ENCODE measurements at regions not wholly inside any gene's neighbourhood (a gene's known extent, or its start where the extent isn't known, plus 50 kb on each side); places are given as distances from the start of the nearest gene placed in this dataset.

DNA sequence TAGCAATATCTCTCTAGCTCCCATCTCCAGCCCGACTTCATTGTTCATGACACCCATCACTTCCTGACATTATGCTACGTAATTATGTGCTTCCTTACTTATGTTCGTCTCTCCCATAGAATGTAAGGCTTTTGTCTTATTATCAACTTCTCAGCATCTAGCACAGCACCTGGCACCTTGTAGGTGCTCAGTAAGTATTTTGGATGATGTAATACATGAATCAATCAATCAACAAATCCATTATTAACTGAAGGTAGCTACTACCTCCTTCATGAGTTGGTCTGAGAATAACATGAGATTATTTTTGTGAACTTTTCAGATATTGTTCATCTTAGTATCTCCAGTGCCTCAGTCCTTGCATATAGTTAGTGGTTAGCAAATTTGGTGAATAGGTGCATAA is 109.3 kb downstream of the EN1 start:
- H3K9ac ChIP-seq: no peak overlapping the region
- Mint-ChIP-seq H3K4me3 (no peak overlapping the region), H3K27ac (no peak overlapping the region), H3K4me1 (peaks cover 6% of the 10 kb centered on the region), H3K27me3 (ENCODE audit: insufficient read depth, low read depth) (peaks cover 6% of the 10 kb centered on the region), H3K36me3 (no peaks in the 10 kb centered on the region), H3K9me3 (peaks cover 12% of the 10 kb centered on the region)
- no peak overlapping the region for H3K27ac ChIP-seq
- H3F3A ChIP-seq (ENCODE audit: low read depth): no peaks in the 10 kb centered on the region
- H3K36me3 ChIP-seq: no peaks in the 10 kb centered on the region
- H2AFZ ChIP-seq (replicated peaks): no peak overlapping the region
- no peak overlapping the region for H3K4me2 ChIP-seq
- no peaks in the 10 kb centered on the region for H3K4me1 ChIP-seq
- H3K4me3 ChIP-seq: no peak overlapping the region
- no peaks in the 10 kb centered on the region for H4K20me1 ChIP-seq (ENCODE audit: low read depth)
- H3K9me3 ChIP-seq (ENCODE audit: low read depth): no peaks in the 10 kb centered on the region
- no peaks in the 10 kb centered on the region for H3K27me3 ChIP-seq
- no peak for TF ChIP-seq EZH2 (IDR thresholded peaks at IDR 0.05)
- TF ChIP-seq EZH2phosphoT487 (IDR thresholded peaks at IDR 0.05): no peak
- TF ChIP-seq, protein P1, sequence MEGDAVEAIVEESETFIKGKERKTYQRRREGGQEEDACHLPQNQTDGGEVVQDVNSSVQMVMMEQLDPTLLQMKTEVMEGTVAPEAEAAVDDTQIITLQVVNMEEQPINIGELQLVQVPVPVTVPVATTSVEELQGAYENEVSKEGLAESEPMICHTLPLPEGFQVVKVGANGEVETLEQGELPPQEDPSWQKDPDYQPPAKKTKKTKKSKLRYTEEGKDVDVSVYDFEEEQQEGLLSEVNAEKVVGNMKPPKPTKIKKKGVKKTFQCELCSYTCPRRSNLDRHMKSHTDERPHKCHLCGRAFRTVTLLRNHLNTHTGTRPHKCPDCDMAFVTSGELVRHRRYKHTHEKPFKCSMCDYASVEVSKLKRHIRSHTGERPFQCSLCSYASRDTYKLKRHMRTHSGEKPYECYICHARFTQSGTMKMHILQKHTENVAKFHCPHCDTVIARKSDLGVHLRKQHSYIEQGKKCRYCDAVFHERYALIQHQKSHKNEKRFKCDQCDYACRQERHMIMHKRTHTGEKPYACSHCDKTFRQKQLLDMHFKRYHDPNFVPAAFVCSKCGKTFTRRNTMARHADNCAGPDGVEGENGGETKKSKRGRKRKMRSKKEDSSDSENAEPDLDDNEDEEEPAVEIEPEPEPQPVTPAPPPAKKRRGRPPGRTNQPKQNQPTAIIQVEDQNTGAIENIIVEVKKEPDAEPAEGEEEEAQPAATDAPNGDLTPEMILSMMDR (IDR thresholded peaks at IDR 0.05): no peak
- no peak for DNase-seq (ENCODE audit: low spot score)
- H3K79me2 ChIP-seq (ENCODE audit: low read depth): no peaks in the 10 kb centered on the region

DNA sequence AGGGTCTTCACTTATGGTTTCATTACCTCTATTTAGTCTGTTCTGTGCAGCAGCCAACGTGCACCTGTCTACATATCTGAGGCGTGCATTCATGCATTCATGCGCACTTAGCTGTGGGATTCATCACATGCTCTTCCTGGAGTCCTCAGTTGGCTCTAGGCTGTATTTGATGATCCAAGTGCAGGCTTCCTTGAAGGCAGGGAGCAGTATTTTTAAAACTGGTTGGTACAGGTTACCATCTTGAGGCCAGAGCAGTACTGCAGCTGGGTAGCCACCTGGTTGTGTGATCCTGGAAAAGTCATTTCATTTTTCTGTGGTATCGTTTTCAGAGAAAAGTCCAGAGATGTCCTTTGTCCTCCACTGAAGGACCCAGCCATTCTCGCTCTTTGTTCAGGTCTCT is 109.8 kb downstream of the EN1 start:
- no peak for DNase-seq (ENCODE audit: low spot score)
- no peak overlapping the region for H3K4me3 ChIP-seq
- no peaks in the 10 kb centered on the region for H3K36me3 Mint-ChIP-seq
- H3K27ac ChIP-seq: no peak overlapping the region
- no peak overlapping the region for H3K4me3 Mint-ChIP-seq
- H3K27ac Mint-ChIP-seq: no peak overlapping the region
- H3K79me2 ChIP-seq (ENCODE audit: low read depth): no peaks in the 10 kb centered on the region
- no peaks in the 10 kb centered on the region for H3K36me3 ChIP-seq
- H4K20me1 ChIP-seq (ENCODE audit: low read depth): no peaks in the 10 kb centered on the region
- H3K9me3 ChIP-seq (ENCODE audit: low read depth): no peaks in the 10 kb centered on the region
- no peak overlapping the region for H3K4me2 ChIP-seq
- no peak overlapping the region for H3K9ac ChIP-seq
- TF ChIP-seq EZH2phosphoT487 (IDR thresholded peaks at IDR 0.05): no peak
- TF ChIP-seq EZH2 (IDR thresholded peaks at IDR 0.05): no peak
- TF ChIP-seq, protein P1 (IDR thresholded peaks at IDR 0.05): no peak
- no peaks in the 10 kb centered on the region for H3K4me1 ChIP-seq
- peaks cover 10% of the 10 kb centered on the region for H3K9me3 Mint-ChIP-seq
- H2AFZ ChIP-seq (replicated peaks): no peak overlapping the region
- no peaks in the 10 kb centered on the region for H3F3A ChIP-seq (ENCODE audit: low read depth)
- peaks cover 6% of the 10 kb centered on the region for H3K27me3 Mint-ChIP-seq (ENCODE audit: insufficient read depth, low read depth)
- peaks cover 6% of the 10 kb centered on the region for H3K4me1 Mint-ChIP-seq
- no peaks in the 10 kb centered on the region for H3K27me3 ChIP-seq

DNA sequence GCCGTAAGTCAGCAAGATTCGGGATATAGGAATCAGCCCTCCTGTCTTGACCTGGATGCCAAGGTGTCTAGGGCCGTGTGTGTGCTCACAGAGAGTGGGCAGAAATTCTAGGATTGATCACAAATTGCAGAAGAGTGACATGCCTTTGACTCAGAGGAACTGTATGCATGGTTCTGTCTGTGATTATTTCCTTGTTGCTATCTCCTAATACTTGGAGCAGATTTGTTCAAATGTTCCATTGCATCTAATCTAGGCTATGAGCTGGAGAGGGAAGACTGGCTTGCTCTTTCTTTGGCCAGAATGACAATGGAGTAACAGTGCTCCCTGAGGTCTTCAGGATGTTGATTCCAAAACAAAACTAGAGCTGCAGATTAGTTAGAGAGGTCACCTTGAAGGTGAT is 115.0 kb downstream of the EN1 start:
- no peaks in the 10 kb centered on the region for H3K4me1 ChIP-seq
- no peak overlapping the region for H3K9ac ChIP-seq
- no peaks in the 10 kb centered on the region for H3K79me2 ChIP-seq (ENCODE audit: low read depth)
- H2AFZ ChIP-seq (replicated peaks): no peak overlapping the region
- Mint-ChIP-seq H3K27ac (no peak overlapping the region), H3K9me3 (peaks cover 21% of the 10 kb centered on the region), H3K4me3 (no peak overlapping the region), H3K36me3 (no peaks in the 10 kb centered on the region), H3K27me3 (ENCODE audit: insufficient read depth, low read depth) (peaks cover 6% of the 10 kb centered on the region), H3K4me1 (no peaks in the 10 kb centered on the region)
- H3K4me2 ChIP-seq: no peak overlapping the region
- no peak for DNase-seq (ENCODE audit: low spot score)
- no peaks in the 10 kb centered on the region for H3K9me3 ChIP-seq (ENCODE audit: low read depth)
- no peaks in the 10 kb centered on the region for H3K36me3 ChIP-seq
- no peak overlapping the region for H3K27ac ChIP-seq
- H4K20me1 ChIP-seq (ENCODE audit: low read depth): no peaks in the 10 kb centered on the region
- H3K4me3 ChIP-seq: no peak overlapping the region
- no peaks in the 10 kb centered on the region for H3F3A ChIP-seq (ENCODE audit: low read depth)
- TF ChIP-seq, protein P1 (IDR thresholded peaks at IDR 0.05): no peak
- no peak for TF ChIP-seq EZH2phosphoT487 (IDR thresholded peaks at IDR 0.05)
- TF ChIP-seq EZH2 (IDR thresholded peaks at IDR 0.05): no peak
- H3K27me3 ChIP-seq: no peaks in the 10 kb centered on the region

Measured in neural progenitor cell (in vitro differentiated cells).